ENCODE measurements at regions not wholly inside any gene's neighbourhood (a gene's known extent, or its start where the extent isn't known, plus 50 kb on each side); places are given as distances from the start of the nearest gene placed in this dataset.

- no peak for FAIRE-seq
- no peak overlapping the region for H3K4me3 ChIP-seq (ENCODE audit: insufficient read depth, low read depth, low read length)
- H3K4me1 Mint-ChIP-seq (ENCODE audit: low read depth, unreplicated experiment): peaks cover 21% of the 10 kb centered on the region
These were observed 105.4 kb upstream of the GLI3 start for GRCh38 chr7:42342381-42342780.

GRCh38 chr7:42340436-42340835 lies 103.4 kb upstream of the GLI3 start:
- H3K79me2 ChIP-seq (ENCODE audit: insufficient read depth, low read length): no peaks in the 10 kb centered on the region
- Mint-ChIP-seq H3K4me1 (ENCODE audit: low read depth, unreplicated experiment) (peaks cover 19% of the 10 kb centered on the region), H3K36me3 (ENCODE audit: low read depth, unreplicated experiment) (no peaks in the 10 kb centered on the region), H3K27me3 (ENCODE audit: low read depth, unreplicated experiment) (no peaks in the 10 kb centered on the region), H3K4me3 (ENCODE audit: unreplicated experiment) (no peak overlapping the region), H3K9me3 (ENCODE audit: unreplicated experiment) (no peaks in the 10 kb centered on the region), H3K27ac (ENCODE audit: unreplicated experiment) (no peak overlapping the region)
- TF ChIP-seq EZH2 (IDR thresholded peaks at IDR 0.05; ENCODE audit: insufficient read depth, low read length) (no peak), CTCF (IDR thresholded peaks at IDR 0.05; ENCODE audit: insufficient read depth, low read depth, low read length) (no peak)
- no peaks in the 10 kb centered on the region for H3K9me3 ChIP-seq (ENCODE audit: insufficient read depth, low read depth, low read length)
- H3K4me1 ChIP-seq (ENCODE audit: insufficient read depth, low read length): peaks cover 9% of the 10 kb centered on the region
- H3K4me2 ChIP-seq (ENCODE audit: low read length): no peak overlapping the region
- FAIRE-seq (no peak), DNase-seq (ENCODE audit: low read depth) (no peak)
- no peak overlapping the region for H3K9ac ChIP-seq (ENCODE audit: low read length)
- no peak overlapping the region for H3K27ac ChIP-seq (ENCODE audit: low read depth, low read length)
- H2AFZ ChIP-seq (ENCODE audit: low read depth, low read length): peak overlapping the region; percentile 43
- peaks cover 3% of the 10 kb centered on the region for H3K27me3 ChIP-seq (ENCODE audit: insufficient read depth, low read length)
- no peaks in the 10 kb centered on the region for H3K36me3 ChIP-seq (ENCODE audit: insufficient read depth, low read length)
- no peak overlapping the region for H3K4me3 ChIP-seq (ENCODE audit: insufficient read depth, low read depth, low read length)
- H4K20me1 ChIP-seq (ENCODE audit: insufficient read depth, low read length): no peaks in the 10 kb centered on the region

More at GRCh38 chr7:42342381-42342780, 105.4 kb upstream of the GLI3 start:
- Histone ChIP-seq H3K36me3 (ENCODE audit: insufficient read depth, low read length) (no peaks in the 10 kb centered on the region), H3K4me2 (ENCODE audit: low read length) (no peak overlapping the region), H3K9ac (ENCODE audit: low read length) (no peak overlapping the region), H3K79me2 (ENCODE audit: insufficient read depth, low read length) (no peaks in the 10 kb centered on the region), H3K9me3 (ENCODE audit: insufficient read depth, low read depth, low read length) (no peaks in the 10 kb centered on the region), H3K27ac (ENCODE audit: low read depth, low read length) (no peak overlapping the region), H3K27me3 (ENCODE audit: insufficient read depth, low read length) (peaks cover 3% of the 10 kb centered on the region), H3K4me1 (ENCODE audit: insufficient read depth, low read length) (peaks cover 9% of the 10 kb centered on the region), H4K20me1 (ENCODE audit: insufficient read depth, low read length) (no peaks in the 10 kb centered on the region), H2AFZ (ENCODE audit: low read depth, low read length) (no peak overlapping the region)
- TF ChIP-seq CTCF (IDR thresholded peaks at IDR 0.05; ENCODE audit: insufficient read depth, low read depth, low read length): no peak
- no peak for TF ChIP-seq EZH2 (IDR thresholded peaks at IDR 0.05; ENCODE audit: insufficient read depth, low read length)
- DNase-seq (ENCODE audit: low read depth): no peak
- Mint-ChIP-seq H3K9me3 (ENCODE audit: unreplicated experiment) (no peaks in the 10 kb centered on the region), H3K36me3 (ENCODE audit: low read depth, unreplicated experiment) (no peaks in the 10 kb centered on the region), H3K27ac (ENCODE audit: unreplicated experiment) (no peak overlapping the region), H3K27me3 (ENCODE audit: low read depth, unreplicated experiment) (no peaks in the 10 kb centered on the region), H3K4me3 (ENCODE audit: unreplicated experiment) (no peak overlapping the region)

- peak; percentile 29 for FAIRE-seq
- no peaks in the 10 kb centered on the region for H3K36me3 Mint-ChIP-seq (ENCODE audit: low read depth, unreplicated experiment)
- H3K9me3 Mint-ChIP-seq (ENCODE audit: unreplicated experiment): no peaks in the 10 kb centered on the region
- Histone ChIP-seq H3K4me2 (ENCODE audit: low read length) (peak overlapping the region; percentile 74), H3K4me3 (ENCODE audit: insufficient read depth, low read depth, low read length) (no peak overlapping the region), H3K27ac (ENCODE audit: low read depth, low read length) (no peak overlapping the region), H3K9ac (ENCODE audit: low read length) (no peak overlapping the region), H3K79me2 (ENCODE audit: insufficient read depth, low read length) (no peaks in the 10 kb centered on the region), H3K36me3 (ENCODE audit: insufficient read depth, low read length) (no peaks in the 10 kb centered on the region), H3K9me3 (ENCODE audit: insufficient read depth, low read depth, low read length) (no peaks in the 10 kb centered on the region), H4K20me1 (ENCODE audit: insufficient read depth, low read length) (no peaks in the 10 kb centered on the region), H3K27me3 (ENCODE audit: insufficient read depth, low read length) (peaks cover 3% of the 10 kb centered on the region), H2AFZ (ENCODE audit: low read depth, low read length) (peak overlapping the region; percentile 38), H3K4me1 (ENCODE audit: insufficient read depth, low read length) (peaks cover 9% of the 10 kb centered on the region)
- H3K4me3 Mint-ChIP-seq (ENCODE audit: unreplicated experiment): no peak overlapping the region
- no peaks in the 10 kb centered on the region for H3K27me3 Mint-ChIP-seq (ENCODE audit: low read depth, unreplicated experiment)
- peaks cover 19% of the 10 kb centered on the region for H3K4me1 Mint-ChIP-seq (ENCODE audit: low read depth, unreplicated experiment)
- no peak for DNase-seq (ENCODE audit: low read depth)
- no peak for TF ChIP-seq EZH2 (IDR thresholded peaks at IDR 0.05; ENCODE audit: insufficient read depth, low read length)
- TF ChIP-seq CTCF (IDR thresholded peaks at IDR 0.05; ENCODE audit: insufficient read depth, low read depth, low read length): no peak
- H3K27ac Mint-ChIP-seq (ENCODE audit: unreplicated experiment): peak overlapping the region; percentile 81
These were observed 102.0 kb upstream of the GLI3 start for GRCh38 chr7:42338916-42339540.

Data from astrocyte (in vitro differentiated cells and primary cell).